B cell (primary cell): ENCODE measurements at regions not wholly inside any gene's neighbourhood (a gene's known extent, or its start where the extent isn't known, plus 50 kb on each side); places are given as distances from the start of the nearest gene placed in this dataset.

Source experiments
- EZH2 ChIP-seq: IDR thresholded peaks from 2 replicates; pipeline ENCODE4 v1.6.1; 2012; ENCODE audit warnings: borderline replicate concordance, low read depth, mild to moderate bottlenecking, moderate library complexity, low read length; ENCODE audit not compliant: insufficient read depth, poor library complexity, severe bottlenecking
- TF ChIP-seq, protein P1 (sequence below): fragments of 200-600 bp; IDR thresholded peaks from one replicate; pipeline ENCODE4 v1.8.0; 2022; ENCODE audit warnings: antibody characterized with exemption, mild to moderate bottlenecking

DNA sequence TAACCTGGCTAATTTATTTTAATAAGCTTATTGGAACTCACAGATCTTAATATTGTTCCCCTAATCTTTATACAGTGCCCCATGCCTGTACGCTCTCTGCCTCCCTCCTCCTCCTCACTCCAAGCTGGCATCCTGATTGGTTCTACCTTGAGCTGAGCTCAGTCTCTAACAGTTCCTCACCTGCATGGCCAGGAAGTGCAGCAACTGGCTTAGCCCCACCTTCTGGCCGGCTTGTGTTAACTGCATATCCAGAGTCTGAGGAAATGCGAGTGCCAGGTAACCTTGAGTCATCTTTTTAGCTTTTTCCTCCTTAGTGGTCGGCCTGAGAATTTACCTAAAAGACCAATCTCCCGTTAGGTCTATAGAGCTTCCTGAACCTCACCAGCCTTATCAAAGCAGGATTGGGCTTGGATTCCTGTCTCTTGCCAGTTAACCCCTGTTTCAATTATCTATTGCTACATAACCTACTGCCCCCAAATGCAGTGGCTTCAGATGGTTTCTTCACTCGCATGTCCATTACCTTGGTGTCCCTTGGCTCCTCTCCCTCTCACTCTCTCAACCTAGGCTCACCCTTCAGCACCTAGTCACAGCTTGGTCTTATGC, 89.5 kb upstream of the STK39 start:
- TF ChIP-seq, protein P1, sequence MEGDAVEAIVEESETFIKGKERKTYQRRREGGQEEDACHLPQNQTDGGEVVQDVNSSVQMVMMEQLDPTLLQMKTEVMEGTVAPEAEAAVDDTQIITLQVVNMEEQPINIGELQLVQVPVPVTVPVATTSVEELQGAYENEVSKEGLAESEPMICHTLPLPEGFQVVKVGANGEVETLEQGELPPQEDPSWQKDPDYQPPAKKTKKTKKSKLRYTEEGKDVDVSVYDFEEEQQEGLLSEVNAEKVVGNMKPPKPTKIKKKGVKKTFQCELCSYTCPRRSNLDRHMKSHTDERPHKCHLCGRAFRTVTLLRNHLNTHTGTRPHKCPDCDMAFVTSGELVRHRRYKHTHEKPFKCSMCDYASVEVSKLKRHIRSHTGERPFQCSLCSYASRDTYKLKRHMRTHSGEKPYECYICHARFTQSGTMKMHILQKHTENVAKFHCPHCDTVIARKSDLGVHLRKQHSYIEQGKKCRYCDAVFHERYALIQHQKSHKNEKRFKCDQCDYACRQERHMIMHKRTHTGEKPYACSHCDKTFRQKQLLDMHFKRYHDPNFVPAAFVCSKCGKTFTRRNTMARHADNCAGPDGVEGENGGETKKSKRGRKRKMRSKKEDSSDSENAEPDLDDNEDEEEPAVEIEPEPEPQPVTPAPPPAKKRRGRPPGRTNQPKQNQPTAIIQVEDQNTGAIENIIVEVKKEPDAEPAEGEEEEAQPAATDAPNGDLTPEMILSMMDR: peak; percentile 33
- TF ChIP-seq EZH2: no peak
